Nephron progenitor cell (in vitro differentiated cells): ENCODE measurements at regions not wholly inside any gene's neighbourhood (a gene's known extent, or its start where the extent isn't known, plus 50 kb on each side); places are given as distances from the start of the nearest gene placed in this dataset.

Experiments
- DNase-seq: peaks from one replicate; pipeline ENCODE4 v3.0.0; 2021
- H3K27ac Mint-ChIP-seq: 2 replicates; pipeline ENCODE4 v1.8.0; 2021; ENCODE audit warnings: mild to moderate bottlenecking, moderate library complexity, mixed read lengths
- H3K27me3 Mint-ChIP-seq: 2 replicates; pipeline ENCODE4 v1.8.0; 2021; ENCODE audit warnings: mild to moderate bottlenecking, low read depth, mixed read lengths; ENCODE audit not compliant: poor library complexity
- H3K36me3 Mint-ChIP-seq: 2 replicates; pipeline ENCODE4 v1.8.0; 2021; ENCODE audit warnings: low read depth, mixed read lengths
- H3K4me1 Mint-ChIP-seq: 2 replicates; pipeline ENCODE4 v1.8.0; 2021; ENCODE audit warnings: mixed read lengths
- H3K4me3 Mint-ChIP-seq: 2 replicates; pipeline ENCODE4 v1.8.0; 2021; ENCODE audit warnings: mild to moderate bottlenecking, moderate library complexity, mixed read lengths
- H3K9me3 Mint-ChIP-seq: 2 replicates; pipeline ENCODE4 v1.8.0; 2021; ENCODE audit warnings: mild to moderate bottlenecking, moderate library complexity, mixed read lengths
- CTCF ChIP-seq: fragments of 200-600 bp; sonication (generic); IDR thresholded peaks from 2 replicates; pipeline ENCODE4 v1.5.0; 2021; ENCODE audit warnings: antibody characterized with exemption

GRCh38 chr20:48092596-48093280, 307.5 kb upstream of the SULF2 start:
- Mint-ChIP-seq H3K27ac (peak overlapping the region; percentile 87), H3K4me1 (peaks cover 21% of the 10 kb centered on the region), H3K4me3 (no peak overlapping the region), H3K9me3 (peaks cover 16% of the 10 kb centered on the region), H3K36me3 (no peaks in the 10 kb centered on the region), H3K27me3 (peaks cover 19% of the 10 kb centered on the region)
- peak; percentile 16 for DNase-seq
- TF ChIP-seq CTCF: no peak

- Mint-ChIP-seq H3K36me3 (no peaks in the 10 kb centered on the region), H3K4me3 (no peak overlapping the region), H3K4me1 (peaks cover 21% of the 10 kb centered on the region), H3K9me3 (peaks cover 16% of the 10 kb centered on the region), H3K27me3 (peaks cover 19% of the 10 kb centered on the region), H3K27ac (no peak overlapping the region)
- TF ChIP-seq CTCF: no peak
- no peak for DNase-seq
Observed at GRCh38 chr20:48090784-48091183, 305.5 kb upstream of the SULF2 start.

- TF ChIP-seq CTCF: no peak
- peaks cover 19% of the 10 kb centered on the region for H3K27me3 Mint-ChIP-seq
- no peak for DNase-seq
- H3K27ac Mint-ChIP-seq: no peak overlapping the region
- H3K4me1 Mint-ChIP-seq: peaks cover 21% of the 10 kb centered on the region
- H3K9me3 Mint-ChIP-seq: peaks cover 17% of the 10 kb centered on the region
- H3K36me3 Mint-ChIP-seq: peaks cover 2% of the 10 kb centered on the region
- H3K4me3 Mint-ChIP-seq: no peak overlapping the region
Observed at GRCh38 chr20:48090314-48090713, 305.0 kb upstream of the SULF2 start.

GRCh38 chr20:48080583-48080982, 295.3 kb upstream of the SULF2 start:
- Mint-ChIP-seq H3K4me1 (peaks cover 12% of the 10 kb centered on the region), H3K4me3 (no peak overlapping the region), H3K27me3 (peaks cover 26% of the 10 kb centered on the region), H3K36me3 (peaks cover 12% of the 10 kb centered on the region), H3K9me3 (peaks cover 30% of the 10 kb centered on the region), H3K27ac (no peak overlapping the region)
- TF ChIP-seq CTCF: no peak
- DNase-seq: no peak

GRCh38 chr20:48079028-48079427, 293.7 kb upstream of the SULF2 start:
- peaks cover 12% of the 10 kb centered on the region for H3K4me1 Mint-ChIP-seq
- DNase-seq: no peak
- H3K27ac Mint-ChIP-seq: no peak overlapping the region
- peaks cover 15% of the 10 kb centered on the region for H3K9me3 Mint-ChIP-seq
- peaks cover 26% of the 10 kb centered on the region for H3K27me3 Mint-ChIP-seq
- no peak overlapping the region for H3K4me3 Mint-ChIP-seq
- no peaks in the 10 kb centered on the region for H3K36me3 Mint-ChIP-seq
- no peak for TF ChIP-seq CTCF

- Mint-ChIP-seq H3K27me3 (peaks cover 17% of the 10 kb centered on the region), H3K36me3 (no peaks in the 10 kb centered on the region), H3K9me3 (no peaks in the 10 kb centered on the region), H3K4me3 (no peak overlapping the region), H3K27ac (no peak overlapping the region), H3K4me1 (peaks cover 12% of the 10 kb centered on the region)
- no peak for DNase-seq
- no peak for TF ChIP-seq CTCF
Observed at GRCh38 chr20:48076747-48077146, 291.5 kb upstream of the SULF2 start.
